ENCODE measurements at regions not wholly inside any gene's neighbourhood (a gene's known extent, or its start where the extent isn't known, plus 50 kb on each side); places are given as distances from the start of the nearest gene placed in this dataset.

- Mint-ChIP-seq H3K36me3 (no peaks in the 10 kb centered on the region), H3K9me3 (peaks cover 0 to 6% (median 3%) of the 10 kb centered on the region in 7 donors), H3K4me1 (no peaks in the 10 kb centered on the region), H3K4me3 (no peak overlapping the region), H3K27me3 (no peaks in the 10 kb centered on the region), H3K27ac (no peak overlapping the region)
- Histone ChIP-seq H3K4me1 (ENCODE audit: control insufficient read depth, insufficient read depth, low read length, poor library complexity, severe bottlenecking) (no peaks in the 10 kb centered on the region), H3K36me3 (ENCODE audit: control insufficient read depth, insufficient read depth, low read length) (no peaks in the 10 kb centered on the region), H3K27me3 (ENCODE audit: control insufficient read depth, insufficient read depth, low read length) (no peaks in the 10 kb centered on the region), H3K4me3 (ENCODE audit: low read depth, low read length) (no peak overlapping the region), H3K27ac (ENCODE audit: insufficient read depth, low read length, poor library complexity, severe bottlenecking) (no peak overlapping the region), H3K9me3 (ENCODE audit: control insufficient read depth in 2 of 2, low read length in 2 of 2) (no peaks in the 10 kb centered on the region)
- DNase-seq (no peak), ATAC-seq (ENCODE audit: low read depth in 2 of 2) (no peak)
Observed at GRCh38 chr6:94217836-94218235, 798.5 kb upstream of the EPHA7 start.

DNA sequence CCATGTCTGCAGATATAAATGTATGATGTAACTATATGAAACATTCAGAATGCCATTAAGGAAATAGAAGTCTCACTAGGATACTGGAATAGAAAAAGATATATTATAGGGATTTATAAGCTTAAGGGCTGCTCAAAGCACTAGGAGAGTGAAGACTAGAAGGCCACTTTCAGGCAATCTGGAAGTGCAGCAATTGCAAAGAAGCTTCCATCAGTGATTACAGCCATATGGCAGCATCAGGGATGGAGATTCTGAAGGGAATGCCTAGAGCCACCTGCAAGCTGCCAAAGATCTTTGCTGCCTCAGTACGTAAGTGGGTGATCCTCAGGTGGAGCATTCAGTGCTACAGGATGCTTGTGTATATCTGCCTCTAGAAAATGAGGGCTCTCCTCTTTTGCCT, 796.2 kb upstream of the EPHA7 start:
- no peak for ATAC-seq (ENCODE audit: low read depth in 2 of 2)
- no peaks in the 10 kb centered on the region for H3K4me1 Mint-ChIP-seq
- H3K4me3 ChIP-seq (ENCODE audit: low read depth, low read length) = no peak overlapping the region
- H3K4me3 Mint-ChIP-seq = no peak overlapping the region
- H3K36me3 ChIP-seq (ENCODE audit: control insufficient read depth, insufficient read depth, low read length) = no peaks in the 10 kb centered on the region
- H3K4me1 ChIP-seq (ENCODE audit: control insufficient read depth, insufficient read depth, low read length, poor library complexity, severe bottlenecking) = no peaks in the 10 kb centered on the region
- no peak overlapping the region for H3K27ac ChIP-seq (ENCODE audit: insufficient read depth, low read length, poor library complexity, severe bottlenecking)
- no peak overlapping the region for H3K27ac Mint-ChIP-seq
- H3K9me3 ChIP-seq (ENCODE audit: control insufficient read depth in 2 of 2, low read length in 2 of 2) = no peaks in the 10 kb centered on the region
- no peaks in the 10 kb centered on the region for H3K36me3 Mint-ChIP-seq
- no peaks in the 10 kb centered on the region for H3K27me3 Mint-ChIP-seq
- no peak for DNase-seq
- H3K27me3 ChIP-seq (ENCODE audit: control insufficient read depth, insufficient read depth, low read length) = no peaks in the 10 kb centered on the region
- H3K9me3 Mint-ChIP-seq = peaks cover 0 to 6% (median 0%) of the 10 kb centered on the region in 7 donors

- no peaks in the 10 kb centered on the region for H3K27me3 Mint-ChIP-seq
- Histone ChIP-seq H3K4me3 (ENCODE audit: low read depth, low read length) (no peak overlapping the region), H3K4me1 (ENCODE audit: control insufficient read depth, insufficient read depth, low read length, poor library complexity, severe bottlenecking) (no peaks in the 10 kb centered on the region), H3K27me3 (ENCODE audit: control insufficient read depth, insufficient read depth, low read length) (no peaks in the 10 kb centered on the region), H3K27ac (ENCODE audit: insufficient read depth, low read length, poor library complexity, severe bottlenecking) (no peak overlapping the region), H3K36me3 (ENCODE audit: control insufficient read depth, insufficient read depth, low read length) (no peaks in the 10 kb centered on the region), H3K9me3 (ENCODE audit: control insufficient read depth in 2 of 2, low read length in 2 of 2) (no peaks in the 10 kb centered on the region)
- DNase-seq (no peak), ATAC-seq (ENCODE audit: low read depth in 2 of 2) (no peak)
- H3K9me3 Mint-ChIP-seq = peaks cover 0 to 6% (median 0%) of the 10 kb centered on the region in 7 donors
- no peak overlapping the region for H3K4me3 Mint-ChIP-seq
- H3K36me3 Mint-ChIP-seq = no peaks in the 10 kb centered on the region
- H3K4me1 Mint-ChIP-seq = no peaks in the 10 kb centered on the region
- no peak overlapping the region for H3K27ac Mint-ChIP-seq
Observed at GRCh38 chr6:94213226-94213625, 793.9 kb upstream of the EPHA7 start.

DNA sequence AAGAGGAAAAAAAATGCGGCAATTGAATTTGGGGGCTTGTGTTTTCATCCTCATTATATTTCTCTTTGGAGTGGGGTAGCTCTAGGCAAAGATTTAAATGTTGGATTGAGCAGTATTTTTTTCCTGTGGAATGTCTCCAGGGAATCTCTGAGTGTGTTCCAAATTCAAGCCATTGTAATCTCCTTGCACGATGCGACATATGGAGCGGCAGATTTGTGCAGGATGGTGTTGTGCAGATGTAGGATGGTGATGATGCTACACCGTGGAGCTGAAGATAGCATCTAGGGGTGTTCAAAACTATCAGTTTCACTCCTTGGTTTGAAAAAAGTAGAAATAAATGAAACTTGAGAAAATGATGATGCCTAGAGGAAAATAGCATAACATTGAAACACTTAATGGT, 777.5 kb upstream of the EPHA7 start:
- H3K9me3 Mint-ChIP-seq = peaks cover 0 to 12% (median 4%) of the 10 kb centered on the region in 7 donors

GRCh38 chr6:94190030-94190429, 770.7 kb upstream of the EPHA7 start:
- H3K4me1 ChIP-seq (ENCODE audit: control insufficient read depth, insufficient read depth, low read length, poor library complexity, severe bottlenecking) = no peaks in the 10 kb centered on the region
- peaks cover 0 to 10% of the 10 kb centered on the region in 2 experiments for H3K9me3 ChIP-seq (ENCODE audit: control insufficient read depth in 2 of 2, low read length in 2 of 2)
- ATAC-seq (ENCODE audit: low read depth in 2 of 2) (no peak), DNase-seq (no peak)
- H3K27ac Mint-ChIP-seq = no peak overlapping the region
- no peaks in the 10 kb centered on the region for H3K4me1 Mint-ChIP-seq
- H3K36me3 Mint-ChIP-seq = no peaks in the 10 kb centered on the region
- no peaks in the 10 kb centered on the region for H3K36me3 ChIP-seq (ENCODE audit: control insufficient read depth, insufficient read depth, low read length)
- H3K27ac ChIP-seq (ENCODE audit: insufficient read depth, low read length, poor library complexity, severe bottlenecking) = no peak overlapping the region
- H3K4me3 ChIP-seq (ENCODE audit: low read depth, low read length) = no peak overlapping the region
- H3K4me3 Mint-ChIP-seq = no peak overlapping the region
- H3K9me3 Mint-ChIP-seq = peaks cover 2 to 23% (median 4%) of the 10 kb centered on the region in 7 donors
- no peaks in the 10 kb centered on the region for H3K27me3 ChIP-seq (ENCODE audit: control insufficient read depth, insufficient read depth, low read length)
- no peaks in the 10 kb centered on the region for H3K27me3 Mint-ChIP-seq

More for the DNA sequence above, 777.5 kb upstream of the EPHA7 start:
- Mint-ChIP-seq H3K36me3 (no peaks in the 10 kb centered on the region), H3K27ac (no peak overlapping the region), H3K4me1 (no peaks in the 10 kb centered on the region), H3K27me3 (no peaks in the 10 kb centered on the region), H3K4me3 (no peak overlapping the region)
- no peaks in the 10 kb centered on the region for H3K9me3 ChIP-seq (ENCODE audit: control insufficient read depth in 2 of 2, low read length in 2 of 2)
- H3K27ac ChIP-seq (ENCODE audit: insufficient read depth, low read length, poor library complexity, severe bottlenecking) = no peak overlapping the region
- H3K27me3 ChIP-seq (ENCODE audit: control insufficient read depth, insufficient read depth, low read length) = no peaks in the 10 kb centered on the region
- no peak for DNase-seq
- no peaks in the 10 kb centered on the region for H3K36me3 ChIP-seq (ENCODE audit: control insufficient read depth, insufficient read depth, low read length)
- H3K4me1 ChIP-seq (ENCODE audit: control insufficient read depth, insufficient read depth, low read length, poor library complexity, severe bottlenecking) = no peaks in the 10 kb centered on the region
- no peak for ATAC-seq (ENCODE audit: low read depth in 2 of 2)
- H3K4me3 ChIP-seq (ENCODE audit: low read depth, low read length) = no peak overlapping the region

- Mint-ChIP-seq H3K27me3 (no peaks in the 10 kb centered on the region), H3K4me1 (no peaks in the 10 kb centered on the region), H3K36me3 (no peaks in the 10 kb centered on the region), H3K27ac (no peak overlapping the region), H3K9me3 (peaks cover 0 to 25% (median 15%) of the 10 kb centered on the region in 7 donors), H3K4me3 (no peak overlapping the region)
- H3K9me3 ChIP-seq (ENCODE audit: control insufficient read depth in 2 of 2, low read length in 2 of 2) = peaks cover 0 to 20% of the 10 kb centered on the region in 2 experiments
- DNase-seq = no peak
- H3K4me3 ChIP-seq (ENCODE audit: low read depth, low read length) = no peak overlapping the region
- no peaks in the 10 kb centered on the region for H3K4me1 ChIP-seq (ENCODE audit: control insufficient read depth, insufficient read depth, low read length, poor library complexity, severe bottlenecking)
- H3K27ac ChIP-seq (ENCODE audit: insufficient read depth, low read length, poor library complexity, severe bottlenecking) = no peak overlapping the region
- no peak for ATAC-seq (ENCODE audit: low read depth in 2 of 2)
- H3K36me3 ChIP-seq (ENCODE audit: control insufficient read depth, insufficient read depth, low read length) = no peaks in the 10 kb centered on the region
- no peaks in the 10 kb centered on the region for H3K27me3 ChIP-seq (ENCODE audit: control insufficient read depth, insufficient read depth, low read length)
Observed at GRCh38 chr6:94184666-94185464, 765.5 kb upstream of the EPHA7 start.

DNA sequence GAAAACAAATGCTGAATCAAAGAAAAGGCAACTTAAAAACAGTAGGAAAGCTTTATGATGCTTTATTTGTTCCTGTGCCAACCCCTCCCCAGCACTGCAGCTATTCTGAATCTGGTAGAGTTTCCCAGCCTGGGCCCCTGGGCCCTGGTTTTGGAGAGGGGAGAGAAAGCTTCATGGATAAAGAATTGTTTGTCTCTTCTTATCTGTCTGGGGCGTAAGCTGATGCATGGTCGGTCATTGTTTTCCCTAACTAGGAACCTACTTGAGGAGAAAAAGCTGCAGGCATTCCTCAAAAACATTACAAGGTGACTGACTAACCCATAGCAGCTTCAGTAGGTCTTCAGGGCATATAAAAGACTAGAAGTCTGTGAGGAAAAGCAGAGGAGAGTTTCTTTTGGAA, 758.1 kb upstream of the EPHA7 start:
- Mint-ChIP-seq H3K27me3 (no peaks in the 10 kb centered on the region), H3K9me3 (peaks cover 3 to 9% (median 5%) of the 10 kb centered on the region in 7 donors), H3K36me3 (no peaks in the 10 kb centered on the region)

DNA sequence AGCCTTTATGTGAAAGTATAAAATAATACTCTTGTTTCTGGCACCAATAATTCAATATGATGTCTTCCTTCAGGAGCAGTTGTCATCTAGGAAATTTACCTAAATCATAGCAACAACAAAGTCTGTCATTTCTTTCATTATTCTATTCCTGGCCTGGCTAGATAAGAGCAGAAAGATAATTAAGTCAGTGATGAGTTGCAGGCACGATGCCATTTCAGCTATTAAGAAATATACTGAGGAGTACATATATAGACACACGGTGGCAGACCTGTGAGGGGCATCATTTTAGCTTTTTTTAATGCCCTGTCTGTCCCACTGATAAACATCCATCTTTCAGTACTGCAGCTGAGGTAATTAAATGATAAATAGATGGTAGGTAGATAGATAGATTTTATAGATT, 756.1 kb upstream of the EPHA7 start:
- Histone ChIP-seq H3K9me3 (ENCODE audit: control insufficient read depth in 2 of 2, low read length in 2 of 2) (peaks cover 0 to 3% of the 10 kb centered on the region in 2 experiments), H3K4me1 (ENCODE audit: control insufficient read depth, insufficient read depth, low read length, poor library complexity, severe bottlenecking) (no peaks in the 10 kb centered on the region), H3K4me3 (ENCODE audit: low read depth, low read length) (no peak overlapping the region), H3K27ac (ENCODE audit: insufficient read depth, low read length, poor library complexity, severe bottlenecking) (no peak overlapping the region), H3K36me3 (ENCODE audit: control insufficient read depth, insufficient read depth, low read length) (no peaks in the 10 kb centered on the region), H3K27me3 (ENCODE audit: control insufficient read depth, insufficient read depth, low read length) (no peaks in the 10 kb centered on the region)
- no peaks in the 10 kb centered on the region for H3K36me3 Mint-ChIP-seq
- no peaks in the 10 kb centered on the region for H3K27me3 Mint-ChIP-seq
- H3K9me3 Mint-ChIP-seq = peaks cover 3 to 20% (median 5%) of the 10 kb centered on the region in 7 donors
- DNase-seq (no peak), ATAC-seq (ENCODE audit: low read depth in 2 of 2) (no peak)
- H3K4me3 Mint-ChIP-seq = no peak overlapping the region
- H3K4me1 Mint-ChIP-seq = no peaks in the 10 kb centered on the region
- no peak overlapping the region for H3K27ac Mint-ChIP-seq

More for the DNA sequence above, 758.1 kb upstream of the EPHA7 start:
- Histone ChIP-seq H3K4me1 (ENCODE audit: control insufficient read depth, insufficient read depth, low read length, poor library complexity, severe bottlenecking) (no peaks in the 10 kb centered on the region), H3K27me3 (ENCODE audit: control insufficient read depth, insufficient read depth, low read length) (no peaks in the 10 kb centered on the region), H3K27ac (ENCODE audit: insufficient read depth, low read length, poor library complexity, severe bottlenecking) (no peak overlapping the region), H3K36me3 (ENCODE audit: control insufficient read depth, insufficient read depth, low read length) (no peaks in the 10 kb centered on the region), H3K9me3 (ENCODE audit: control insufficient read depth in 2 of 2, low read length in 2 of 2) (peaks cover 0 to 3% of the 10 kb centered on the region in 2 experiments), H3K4me3 (ENCODE audit: low read depth, low read length) (no peak overlapping the region)
- ATAC-seq (ENCODE audit: low read depth in 2 of 2) = no peak
- Mint-ChIP-seq H3K4me1 (no peaks in the 10 kb centered on the region), H3K4me3 (no peak overlapping the region), H3K27ac (no peak overlapping the region)
- DNase-seq = no peak
